ENCODE measurements at regions not wholly inside any gene's neighbourhood (a gene's known extent, or its start where the extent isn't known, plus 50 kb on each side); places are given as distances from the start of the nearest gene placed in this dataset.

GRCh38 chr17:27239046-27239445 is 54.9 kb upstream of the WSB1 start:
- DNase-seq (ENCODE audit: extremely low read depth in 1 of 4, low spot score in 3 of 4): no peak
- no peak for FAIRE-seq
- H2AFZ ChIP-seq (ENCODE audit: low read depth, low read length): 0 out of 2 replicates have a peak overlapping the region, but pooled peaks have one; percentile 6

More at GRCh38 chr17:27239046-27239445, 54.9 kb upstream of the WSB1 start:
- BruUV-seq (replicated peaks): no TSS peak
- ChIA-PET CTCF (ENCODE audit: low intra/inter-chr PET ratio) (no interaction called here), POLR2A (interaction anchor here (1.4 kb wide), 1 partner anchor 55 kb away, joined by 7 read pairs; the partner anchor contains the start of gene WSB1)
- no peaks in the 10 kb centered on the region for H3K9me1 ChIP-seq (ENCODE audit: control insufficient read depth, insufficient read depth, low read length)
- in situ Hi-C loops (cut with MboI): loop anchor here (5.0 to 10.0 kb wide), 3 partner anchors 93 to 506 kb away; no protein-coding TSS in a partner anchor
- H3K4me3 ChIP-seq: no peak overlapping the region
- no peak overlapping the region; a peak in 1 of 4 replicates for H3K9ac ChIP-seq (ENCODE audit: insufficient read depth in 1 of 2, low read depth in 2 of 2, low read length in 2 of 2)
- no peak for ATAC-seq
- TF ChIP-seq FOXP1 (CRISPR knock-in tag; IDR thresholded peaks at IDR 0.05): no peak
- TF ChIP-seq HBP1 (CRISPR knock-in tag; IDR thresholded peaks at IDR 0.05): no peak
- TF ChIP-seq ZNF507 (tag; conservative IDR thresholded peaks at IDR 0.05): no peak
- TF ChIP-seq KDM5B (IDR thresholded peaks at IDR 0.05; ENCODE audit: insufficient replicate concordance, low read depth, low read length): no peak
- TF ChIP-seq ZBTB2 (IDR thresholded peaks at IDR 0.05): no peak
- TF ChIP-seq CTBP1 (IDR thresholded peaks at IDR 0.05; ENCODE audit: borderline replicate concordance): no peak
- no peak for TF ChIP-seq MAX (CRISPR knock-in tag; IDR thresholded peaks at IDR 0.05)
- no peak for TF ChIP-seq ZNF699 (CRISPR knock-in tag; IDR thresholded peaks at IDR 0.05; ENCODE audit: insufficient replicate concordance)
- TF ChIP-seq POLR2A (conservative IDR thresholded peaks at IDR 0.05): no peak
- TF ChIP-seq ZNF449 (CRISPR knock-in tag; IDR thresholded peaks at IDR 0.05): no peak
- no peaks in the 10 kb centered on the region for H3K79me2 ChIP-seq (ENCODE audit: control insufficient read depth, insufficient read depth, low read length)
- no peaks in the 10 kb centered on the region for H3K27me3 ChIP-seq (ENCODE audit: control insufficient read depth in 2 of 2, insufficient read depth in 2 of 2, low read length in 2 of 2)
- no peak overlapping the region for H3K27ac ChIP-seq (ENCODE audit: extremely low read depth, low read depth, low read length)
- intact Hi-C loops (cut with micrococcal nuclease): loop anchor here (5.0 kb wide), 1 partner anchor 518 kb away; no protein-coding TSS in a partner anchor
- H3K4me2 ChIP-seq (ENCODE audit: insufficient read depth, low read length): no peak overlapping the region
- H3K4me1 ChIP-seq (replicated peaks in 1 of 2; ENCODE audit: control insufficient read depth in 2 of 2, insufficient read depth in 2 of 2, low read length in 2 of 2): peaks cover 0 to 4% of the 10 kb centered on the region in 2 experiments; a peak in 1 of 5 replicates
- no peaks in the 10 kb centered on the region for H4K20me1 ChIP-seq (replicated peaks; ENCODE audit: control insufficient read depth, insufficient read depth, low read length)
- H3K9me3 ChIP-seq (replicated peaks; ENCODE audit: control insufficient read depth, insufficient read depth, low read depth, low read length): no peaks in the 10 kb centered on the region
- WGBS (ENCODE audit: insufficient coverage, low coverage, missing lambda C conversion rate): 25% methylated on average over 5 of the region's 5 CpGs
- no peaks in the 10 kb centered on the region for H3K36me3 ChIP-seq (ENCODE audit: control insufficient read depth, insufficient read depth, low read length)

All from K562 (cell line).